GM12875 (cell line): ENCODE measurements at regions not wholly inside any gene's neighbourhood (a gene's known extent, or its start where the extent isn't known, plus 50 kb on each side); places are given as distances from the start of the nearest gene placed in this dataset.

Experiments
- H3K4me3 ChIP-seq: one replicate; pipeline ENCODE4 v1.5.1; 2011; ENCODE audit warnings: low read depth, low read length, control low read depth
- CTCF ChIP-seq: IDR thresholded peaks from 2 replicates; pipeline ENCODE4 v1.5.1; 2011; ENCODE audit warnings: low read depth, mild to moderate bottlenecking, control low read depth, inconsistent platforms, low read length, moderate library complexity, borderline replicate concordance; ENCODE audit not compliant: insufficient read depth

- no peak overlapping the region for H3K4me3 ChIP-seq
- TF ChIP-seq CTCF, result no peak
Observed at GRCh38 chrX:68929332-68930150, 100.7 kb downstream of the EFNB1 start.

GRCh38 chrX:68928401-68928800, 99.6 kb downstream of the EFNB1 start:
- TF ChIP-seq CTCF, result no peak
- no peak overlapping the region for H3K4me3 ChIP-seq

GRCh38 chrX:68927178-68927577, 98.4 kb downstream of the EFNB1 start:
- no peak for TF ChIP-seq CTCF
- H3K4me3 ChIP-seq, result no peak overlapping the region

GRCh38 chrX:68923147-68923546, 94.3 kb downstream of the EFNB1 start:
- no peak for TF ChIP-seq CTCF
- no peak overlapping the region for H3K4me3 ChIP-seq

GRCh38 chrX:68922013-68922412, 93.2 kb downstream of the EFNB1 start:
- TF ChIP-seq CTCF, result no peak
- no peak overlapping the region for H3K4me3 ChIP-seq

- TF ChIP-seq CTCF, result no peak
- no peak overlapping the region for H3K4me3 ChIP-seq
Observed at GRCh38 chrX:68920561-68920960, 91.7 kb downstream of the EFNB1 start.

- H3K4me3 ChIP-seq, result no peak overlapping the region
- no peak for TF ChIP-seq CTCF
Observed at GRCh38 chrX:68919707-68920106, 90.9 kb downstream of the EFNB1 start.
